ENCODE measurements at regions not wholly inside any gene's neighbourhood (a gene's known extent, or its start where the extent isn't known, plus 50 kb on each side); places are given as distances from the start of the nearest gene placed in this dataset.

- no peak overlapping the region for H3K27ac ChIP-seq (ENCODE audit: low read length)
- H3F3A ChIP-seq (ENCODE audit: insufficient read depth, low read length, poor library complexity, severe bottlenecking) = no peaks in the 10 kb centered on the region
- no peaks in the 10 kb centered on the region for H3K9me3 ChIP-seq (ENCODE audit: low read length)
- no peak overlapping the region for H3K4me2 ChIP-seq (ENCODE audit: low read length)
- H3K4me3 ChIP-seq (ENCODE audit: low read length) = no peak overlapping the region
- no peaks in the 10 kb centered on the region for H3K9me2 ChIP-seq (ENCODE audit: insufficient read depth, low read length)
- no peak overlapping the region for H2AFZ ChIP-seq (ENCODE audit: low read depth, low read length)
- TF ChIP-seq SMC3 (conservative IDR thresholded peaks at IDR 0.05; ENCODE audit: poor library complexity) = no peak
- TF ChIP-seq EP300 (conservative IDR thresholded peaks at IDR 0.05; ENCODE audit: poor library complexity, severe bottlenecking) = no peak
- TF ChIP-seq REST (IDR thresholded peaks at IDR 0.05; ENCODE audit: borderline replicate concordance) = no peak
- no peak for TF ChIP-seq CTCF (IDR thresholded peaks at IDR 0.05; ENCODE audit: poor library complexity, severe bottlenecking)
- TF ChIP-seq MXI1 (conservative IDR thresholded peaks at IDR 0.05; ENCODE audit: poor library complexity, severe bottlenecking) = no peak
- TF ChIP-seq RAD21 (conservative IDR thresholded peaks at IDR 0.05) = no peak
- no peak for TF ChIP-seq TAF1 (IDR thresholded peaks at IDR 0.05; ENCODE audit: low read depth)
- TF ChIP-seq EZH2 (IDR thresholded peaks at IDR 0.05; ENCODE audit: borderline replicate concordance, insufficient read depth, low read length, poor library complexity, severe bottlenecking) = no peak
- no peak for TF ChIP-seq POLR2AphosphoS5 (IDR thresholded peaks at IDR 0.05)
- H3K79me2 ChIP-seq (replicated peaks; ENCODE audit: insufficient read depth, low read length) = no peaks in the 10 kb centered on the region
- H3K27me3 ChIP-seq (ENCODE audit: insufficient read depth, low read depth, low read length) = no peaks in the 10 kb centered on the region
- no peak overlapping the region for H3K9ac ChIP-seq (ENCODE audit: low read length)
- no peaks in the 10 kb centered on the region for H3K36me3 ChIP-seq (ENCODE audit: insufficient read depth, low read length)
- H4K20me1 ChIP-seq (ENCODE audit: insufficient read depth) = no peaks in the 10 kb centered on the region
These were observed 264.2 kb upstream of the TLE3 start for GRCh38 chr15:70361891-70362290.

- no peaks in the 10 kb centered on the region for H3F3A ChIP-seq (ENCODE audit: insufficient read depth, low read length, poor library complexity, severe bottlenecking)
- H4K20me1 ChIP-seq (ENCODE audit: insufficient read depth) = no peaks in the 10 kb centered on the region
- H2AFZ ChIP-seq (ENCODE audit: low read depth, low read length) = no peak overlapping the region
- no peaks in the 10 kb centered on the region for H3K79me2 ChIP-seq (replicated peaks; ENCODE audit: insufficient read depth, low read length)
- H3K4me3 ChIP-seq (ENCODE audit: low read length) = no peak overlapping the region
- no peak overlapping the region for H3K9ac ChIP-seq (ENCODE audit: low read length)
- TF ChIP-seq POLR2AphosphoS5 (IDR thresholded peaks at IDR 0.05) (no peak), EP300 (conservative IDR thresholded peaks at IDR 0.05; ENCODE audit: poor library complexity, severe bottlenecking) (no peak), MXI1 (conservative IDR thresholded peaks at IDR 0.05; ENCODE audit: poor library complexity, severe bottlenecking) (no peak), REST (IDR thresholded peaks at IDR 0.05; ENCODE audit: borderline replicate concordance) (no peak), EZH2 (IDR thresholded peaks at IDR 0.05; ENCODE audit: borderline replicate concordance, insufficient read depth, low read length, poor library complexity, severe bottlenecking) (no peak), CTCF (IDR thresholded peaks at IDR 0.05; ENCODE audit: poor library complexity, severe bottlenecking) (no peak), TAF1 (IDR thresholded peaks at IDR 0.05; ENCODE audit: low read depth) (no peak), RAD21 (conservative IDR thresholded peaks at IDR 0.05) (no peak), SMC3 (conservative IDR thresholded peaks at IDR 0.05; ENCODE audit: poor library complexity) (no peak)
- no peaks in the 10 kb centered on the region for H3K36me3 ChIP-seq (ENCODE audit: insufficient read depth, low read length)
- H3K4me2 ChIP-seq (ENCODE audit: low read length) = no peak overlapping the region
- no peaks in the 10 kb centered on the region for H3K9me3 ChIP-seq (ENCODE audit: low read length)
- H3K27me3 ChIP-seq (ENCODE audit: insufficient read depth, low read depth, low read length) = no peaks in the 10 kb centered on the region
- no peaks in the 10 kb centered on the region for H3K9me2 ChIP-seq (ENCODE audit: insufficient read depth, low read length)
- H3K27ac ChIP-seq (ENCODE audit: low read length) = no peak overlapping the region
These were observed 263.4 kb upstream of the TLE3 start for GRCh38 chr15:70361106-70361505.

Data from neural cell (in vitro differentiated cells).